Activated T-helper 2 cell treated with anti-CD3 and anti-CD28 coated beads, Interferon-gamma antibody, Interleukin-2, Interleukin-4, amounts not matched to agents 10 μg/mL and 5 μg/mL and 100 μg/mL, durations not matched to agents 14 hours and 24 hours and 36 hours (primary cell): ENCODE measurements at regions not wholly inside any gene's neighbourhood (a gene's known extent, or its start where the extent isn't known, plus 50 kb on each side); places are given as distances from the start of the nearest gene placed in this dataset.

Experiments
- DNase-seq: peaks from one replicate; pipeline ENCODE4 v3.0.0; 2021; ENCODE audit warnings: low spot score
- H3K27ac Mint-ChIP-seq: one replicate; pipeline ENCODE4 v1.8.0; 2021; ENCODE audit warnings: mixed read lengths
- H3K27me3 Mint-ChIP-seq: one replicate; pipeline ENCODE4 v1.8.0; 2021; ENCODE audit warnings: low read depth, mixed read lengths
- H3K36me3 Mint-ChIP-seq: one replicate; pipeline ENCODE4 v1.8.0; 2021; ENCODE audit warnings: low read depth, mixed read lengths
- H3K4me1 Mint-ChIP-seq: one replicate; pipeline ENCODE4 v1.8.0; 2021; ENCODE audit warnings: low read depth, mixed read lengths
- H3K4me3 Mint-ChIP-seq: one replicate; pipeline ENCODE4 v1.8.0; 2021; ENCODE audit warnings: low read depth, mild to moderate bottlenecking, moderate library complexity, mixed read lengths
- H3K9me3 Mint-ChIP-seq: one replicate; pipeline ENCODE4 v1.8.0; 2021; ENCODE audit warnings: mixed read lengths
- intact Hi-C: fragments of 100-400 bp; cut with micrococcal nuclease; formaldehyde crosslinking; loops from one replicate; pipeline ENCODE4 v1.15.1; 2023

DNA sequence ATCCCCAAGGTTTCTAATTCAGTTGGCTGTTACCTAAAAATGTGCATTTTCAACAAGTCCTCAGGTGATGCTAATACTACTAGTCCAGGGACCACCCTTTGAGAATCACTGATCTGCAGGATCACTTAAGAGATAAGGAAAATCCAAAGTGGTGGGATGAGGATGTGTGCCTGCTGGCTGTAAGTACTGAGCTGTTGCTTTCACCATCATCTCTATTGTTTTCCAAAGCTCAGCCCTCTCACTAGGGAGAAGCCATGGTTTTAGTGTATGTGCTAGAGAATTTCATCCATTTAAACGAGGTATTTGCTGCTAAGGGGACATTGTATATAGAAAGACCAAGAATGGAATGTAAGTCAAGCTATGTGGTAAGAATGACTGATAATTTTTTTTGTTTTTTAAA is 202.3 kb downstream of the KIF21A start:
- intact Hi-C loops: no loop called here
- DNase-seq: no peak
- H3K27me3 Mint-ChIP-seq: no peaks in the 10 kb centered on the region
- no peaks in the 10 kb centered on the region for H3K9me3 Mint-ChIP-seq
- no peaks in the 10 kb centered on the region for H3K36me3 Mint-ChIP-seq
- no peak overlapping the region for H3K27ac Mint-ChIP-seq
- no peaks in the 10 kb centered on the region for H3K4me1 Mint-ChIP-seq
- H3K4me3 Mint-ChIP-seq: no peak overlapping the region

DNA sequence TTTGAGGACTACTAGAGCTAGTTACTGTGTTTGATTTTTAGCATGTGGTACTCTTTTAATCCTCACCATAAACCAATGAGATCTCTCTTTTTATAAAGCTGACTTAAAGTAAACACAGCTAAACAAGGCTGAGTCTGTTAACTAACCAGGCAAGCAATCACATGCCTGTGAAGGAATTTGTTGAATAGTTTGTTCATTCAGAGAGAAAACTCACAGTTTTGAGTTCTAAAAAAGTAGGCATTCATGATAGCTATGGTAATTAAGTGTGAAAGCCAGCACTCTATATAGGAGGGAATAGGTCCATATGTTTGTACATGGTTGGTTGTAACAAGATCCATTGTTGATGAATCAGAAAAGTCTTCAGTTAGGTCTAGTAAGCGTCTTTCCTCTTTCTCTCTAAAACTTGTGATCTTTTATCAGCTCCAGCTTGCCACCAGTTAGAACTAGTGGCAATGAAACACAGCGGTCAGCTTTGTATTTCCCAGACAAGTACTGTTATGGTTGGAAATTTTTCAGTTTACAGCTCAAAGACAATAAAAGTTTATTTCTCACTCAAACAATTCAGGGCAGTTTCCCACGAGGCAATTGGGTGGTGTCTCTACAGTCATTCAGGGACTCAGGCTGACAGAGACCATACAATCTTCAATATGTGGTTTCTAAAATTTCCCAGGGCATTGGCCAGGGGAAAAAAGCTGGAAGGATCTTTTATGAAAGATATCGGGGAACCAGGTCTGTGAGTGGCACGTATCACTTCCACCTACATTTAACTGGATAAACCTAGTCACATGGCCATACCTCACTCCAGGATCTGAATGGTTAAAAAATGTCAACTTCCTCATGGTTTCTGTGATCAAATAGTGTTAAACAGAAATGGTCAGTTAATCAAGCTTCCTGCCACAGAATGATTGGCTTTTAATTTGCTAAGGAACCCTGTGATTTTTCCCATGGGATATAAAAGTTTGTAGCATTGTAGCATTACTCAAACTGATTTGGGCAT is 203.1 kb downstream of the KIF21A start:
- DNase-seq: no peak
- intact Hi-C loops: no loop called here
- Mint-ChIP-seq H3K9me3 (no peaks in the 10 kb centered on the region), H3K27me3 (no peaks in the 10 kb centered on the region), H3K27ac (no peak overlapping the region), H3K36me3 (no peaks in the 10 kb centered on the region), H3K4me1 (no peaks in the 10 kb centered on the region), H3K4me3 (no peak overlapping the region)

DNA sequence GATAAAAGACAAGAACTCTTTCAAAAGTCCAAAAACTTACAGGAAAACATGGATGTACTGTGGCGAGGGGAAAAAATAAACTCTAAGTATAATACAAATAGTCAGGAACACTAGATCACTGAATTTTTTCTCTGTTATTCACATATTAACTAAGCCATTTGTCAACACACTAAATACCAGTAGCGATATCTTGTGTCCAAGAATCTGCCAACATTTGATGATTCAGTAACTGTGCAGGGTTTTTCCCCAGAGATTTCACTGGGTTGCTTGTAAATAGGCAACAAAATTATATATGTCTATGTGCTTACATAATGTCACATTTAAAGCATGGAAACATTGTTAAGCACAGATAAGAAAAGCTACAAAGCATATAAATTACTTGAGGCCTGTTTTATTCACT is 205.9 kb downstream of the KIF21A start:
- DNase-seq: no peak
- intact Hi-C loops: no loop called here
- Mint-ChIP-seq H3K27me3 (no peaks in the 10 kb centered on the region), H3K9me3 (no peaks in the 10 kb centered on the region), H3K36me3 (no peaks in the 10 kb centered on the region), H3K27ac (no peak overlapping the region), H3K4me1 (no peaks in the 10 kb centered on the region), H3K4me3 (no peak overlapping the region)

DNA sequence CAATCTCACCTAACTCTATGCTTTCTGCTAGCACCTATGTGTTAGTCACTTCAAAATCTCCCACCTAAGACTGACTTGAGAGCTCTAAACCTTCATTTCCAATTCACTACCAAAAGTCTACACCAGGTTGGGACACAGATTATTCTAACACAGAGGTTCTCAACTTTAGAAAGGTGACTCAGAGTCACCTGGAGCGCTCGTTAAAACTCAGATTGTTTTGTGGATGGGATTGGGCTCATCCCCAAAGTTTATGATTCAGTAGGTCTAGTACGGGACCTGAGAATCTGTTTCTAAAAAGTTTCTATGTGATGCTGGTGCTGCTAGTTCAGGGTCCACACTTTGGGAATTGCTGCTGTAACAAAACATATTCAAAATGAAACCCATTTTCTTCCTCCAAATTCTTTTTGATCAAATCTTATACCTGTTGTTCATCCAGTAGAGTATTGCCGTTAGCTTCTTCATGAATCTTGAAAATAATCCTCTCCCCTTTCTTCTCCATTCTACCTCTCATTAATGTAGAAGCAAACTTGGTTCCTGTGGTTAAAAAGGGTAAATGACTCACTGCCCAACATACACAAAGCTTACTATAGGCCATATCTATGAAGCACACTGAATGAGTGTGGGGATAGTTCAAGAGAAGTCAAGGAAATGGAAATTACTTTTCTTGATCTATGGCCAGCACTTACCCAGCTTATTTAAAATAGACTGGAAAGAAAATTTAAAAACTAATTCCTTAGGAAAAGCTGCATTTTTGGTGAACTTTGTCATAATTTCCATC is 206.7 kb downstream of the KIF21A start:
- no peaks in the 10 kb centered on the region for H3K9me3 Mint-ChIP-seq
- H3K4me1 Mint-ChIP-seq: no peaks in the 10 kb centered on the region
- no peak overlapping the region for H3K4me3 Mint-ChIP-seq
- H3K36me3 Mint-ChIP-seq: no peaks in the 10 kb centered on the region
- no peak overlapping the region for H3K27ac Mint-ChIP-seq
- no peaks in the 10 kb centered on the region for H3K27me3 Mint-ChIP-seq
- intact Hi-C loops: no loop called here
- DNase-seq: no peak

- no peaks in the 10 kb centered on the region for H3K4me1 Mint-ChIP-seq
- H3K27ac Mint-ChIP-seq: no peak overlapping the region
- H3K27me3 Mint-ChIP-seq: no peaks in the 10 kb centered on the region
- intact Hi-C loops: no loop called here
- DNase-seq: no peak
- H3K9me3 Mint-ChIP-seq: peaks cover 4% of the 10 kb centered on the region
- H3K4me3 Mint-ChIP-seq: no peak overlapping the region
- H3K36me3 Mint-ChIP-seq: no peaks in the 10 kb centered on the region
These were observed 212.8 kb downstream of the KIF21A start for GRCh38 chr12:39230086-39230485.

DNA sequence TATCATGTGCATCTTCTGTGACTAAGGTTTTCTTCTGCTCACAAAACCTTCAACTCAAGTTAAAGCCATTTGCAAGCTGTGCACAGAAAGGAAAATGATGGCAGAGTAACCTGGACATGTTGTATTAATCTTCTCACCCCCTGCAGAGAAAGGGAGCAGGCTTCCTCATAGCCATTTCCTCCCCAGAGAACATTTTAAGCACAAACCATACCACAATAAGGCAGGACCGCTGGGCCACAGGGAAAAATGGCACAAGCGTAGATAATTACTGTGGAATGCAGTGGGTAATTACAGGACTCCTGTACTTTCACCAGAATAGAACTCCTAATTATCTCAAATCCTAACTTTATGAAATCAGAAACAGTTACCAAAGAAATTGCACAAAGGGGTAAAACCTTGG is 215.7 kb downstream of the KIF21A start:
- Mint-ChIP-seq H3K4me3 (no peak overlapping the region), H3K9me3 (peaks cover 4% of the 10 kb centered on the region), H3K36me3 (no peaks in the 10 kb centered on the region), H3K4me1 (no peaks in the 10 kb centered on the region), H3K27me3 (no peaks in the 10 kb centered on the region), H3K27ac (no peak overlapping the region)
- intact Hi-C loops: no loop called here
- DNase-seq: no peak

DNA sequence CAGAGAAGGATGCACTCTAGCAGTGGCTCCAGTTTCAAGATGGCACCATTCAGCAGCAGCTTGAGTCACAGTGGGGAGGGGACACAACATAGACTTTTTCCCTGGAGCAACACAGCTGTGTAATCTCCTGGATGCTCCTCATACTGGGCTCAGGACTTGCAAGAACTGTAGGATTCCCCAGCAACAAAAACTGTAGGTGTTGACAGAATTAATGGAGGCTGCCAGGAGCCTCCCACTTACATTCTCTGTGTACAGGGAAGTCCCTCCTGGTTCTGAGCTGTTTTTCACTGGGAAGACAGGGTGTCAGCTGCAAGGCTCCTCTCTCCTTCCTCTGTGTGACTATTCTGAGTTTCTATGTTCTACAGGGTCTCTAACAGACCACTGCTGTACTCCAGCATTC is 217.9 kb downstream of the KIF21A start:
- Mint-ChIP-seq H3K36me3 (no peaks in the 10 kb centered on the region), H3K27ac (no peak overlapping the region), H3K9me3 (peaks cover 4% of the 10 kb centered on the region), H3K4me1 (no peaks in the 10 kb centered on the region), H3K4me3 (no peak overlapping the region), H3K27me3 (no peaks in the 10 kb centered on the region)
- DNase-seq: no peak
- intact Hi-C loops: no loop called here

GRCh38 chr12:39205969-39206368 is 237.0 kb downstream of the KIF21A start:
- no peak for DNase-seq
- H3K9me3 Mint-ChIP-seq: peaks cover 16% of the 10 kb centered on the region
- H3K27me3 Mint-ChIP-seq: no peaks in the 10 kb centered on the region
- H3K36me3 Mint-ChIP-seq: no peaks in the 10 kb centered on the region
- no peaks in the 10 kb centered on the region for H3K4me1 Mint-ChIP-seq
- intact Hi-C loops: no loop called here
- H3K27ac Mint-ChIP-seq: no peak overlapping the region
- no peak overlapping the region for H3K4me3 Mint-ChIP-seq

DNA sequence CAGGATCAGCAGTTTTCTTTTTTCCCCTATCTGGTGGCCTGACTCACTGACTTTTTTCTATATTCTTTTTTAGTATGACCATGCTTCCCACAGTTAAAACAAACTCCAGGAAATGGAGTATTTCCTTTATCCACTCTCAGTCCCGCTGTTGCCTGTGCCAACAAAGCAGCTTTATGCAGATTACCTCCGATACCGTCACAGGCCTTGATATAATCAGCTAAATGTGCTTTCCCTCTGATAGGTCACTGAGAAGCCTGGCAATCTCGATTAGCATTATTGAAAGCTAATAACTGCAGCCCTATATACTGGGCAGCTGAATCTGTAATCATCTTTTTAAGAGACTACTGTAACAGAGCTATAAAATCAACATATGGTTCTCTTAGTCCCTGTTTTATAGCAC is 243.6 kb downstream of the KIF21A start:
- Mint-ChIP-seq H3K27me3 (no peaks in the 10 kb centered on the region), H3K4me3 (no peak overlapping the region), H3K27ac (no peak overlapping the region), H3K4me1 (no peaks in the 10 kb centered on the region), H3K36me3 (no peaks in the 10 kb centered on the region), H3K9me3 (peaks cover 20% of the 10 kb centered on the region)
- intact Hi-C loops: no loop called here
- DNase-seq: no peak

DNA sequence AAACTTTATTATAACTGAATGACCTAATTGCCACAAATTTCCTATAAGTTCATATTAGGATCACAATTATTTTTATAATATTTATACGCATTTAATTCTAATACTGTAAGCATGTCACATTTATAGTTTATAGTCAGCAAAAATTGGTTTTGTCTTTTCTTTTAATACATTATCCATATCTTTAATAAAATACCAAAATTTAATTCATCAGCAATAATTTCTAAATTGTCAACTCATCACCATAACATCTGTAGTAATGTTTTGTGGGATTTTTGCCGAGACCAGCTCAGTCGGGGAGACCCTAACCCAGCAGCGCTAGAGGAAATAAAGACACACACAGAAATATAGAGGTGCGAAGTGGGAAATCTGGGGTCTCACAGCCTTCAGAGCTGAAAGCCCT is 254.2 kb downstream of the KIF21A start:
- Mint-ChIP-seq H3K36me3 (no peaks in the 10 kb centered on the region), H3K9me3 (no peaks in the 10 kb centered on the region), H3K27ac (no peak overlapping the region), H3K4me1 (no peaks in the 10 kb centered on the region), H3K4me3 (no peak overlapping the region), H3K27me3 (no peaks in the 10 kb centered on the region)
- no peak for DNase-seq
- intact Hi-C loops: no loop called here

GRCh38 chr12:39186744-39187143 is 256.2 kb downstream of the KIF21A start:
- H3K27me3 Mint-ChIP-seq: no peaks in the 10 kb centered on the region
- intact Hi-C loops: no loop called here
- H3K27ac Mint-ChIP-seq: no peak overlapping the region
- H3K9me3 Mint-ChIP-seq: no peaks in the 10 kb centered on the region
- no peaks in the 10 kb centered on the region for H3K36me3 Mint-ChIP-seq
- H3K4me3 Mint-ChIP-seq: no peak overlapping the region
- no peaks in the 10 kb centered on the region for H3K4me1 Mint-ChIP-seq
- no peak for DNase-seq

DNA sequence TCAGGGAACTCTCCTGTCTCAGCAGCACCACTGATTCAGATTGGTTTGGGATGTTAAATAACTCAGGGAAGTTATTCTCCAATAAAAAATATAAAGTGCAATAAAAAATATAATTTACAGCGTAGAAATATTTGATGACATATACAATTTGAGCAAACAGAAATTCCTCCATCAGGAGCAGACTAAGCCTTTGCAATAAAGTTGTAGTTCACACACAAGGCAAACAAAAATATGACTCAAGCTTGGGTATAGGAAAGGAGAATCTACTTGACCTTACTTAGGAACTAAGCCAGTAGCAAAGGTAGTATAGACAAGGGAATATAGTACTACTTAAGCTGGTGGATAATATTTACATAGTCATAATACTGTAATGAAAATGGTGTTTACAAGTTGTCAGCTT is 264.1 kb downstream of the KIF21A start:
- no peaks in the 10 kb centered on the region for H3K27me3 Mint-ChIP-seq
- no peaks in the 10 kb centered on the region for H3K9me3 Mint-ChIP-seq
- no peak for DNase-seq
- H3K4me3 Mint-ChIP-seq: no peak overlapping the region
- H3K36me3 Mint-ChIP-seq: no peaks in the 10 kb centered on the region
- no peak overlapping the region for H3K27ac Mint-ChIP-seq
- H3K4me1 Mint-ChIP-seq: no peaks in the 10 kb centered on the region
- intact Hi-C loops: no loop called here

- Mint-ChIP-seq H3K27ac (no peak overlapping the region), H3K9me3 (no peaks in the 10 kb centered on the region), H3K4me1 (no peaks in the 10 kb centered on the region), H3K4me3 (no peak overlapping the region), H3K36me3 (no peaks in the 10 kb centered on the region), H3K27me3 (no peaks in the 10 kb centered on the region)
- intact Hi-C loops: no loop called here
- DNase-seq: no peak
These were observed 266.6 kb downstream of the KIF21A start for GRCh38 chr12:39176356-39176755.
